GM06990 (cell line): ENCODE measurements at regions not wholly inside any gene's neighbourhood (a gene's known extent, or its start where the extent isn't known, plus 50 kb on each side); places are given as distances from the start of the nearest gene placed in this dataset.

Source experiments
- DNase-seq: peaks from one replicate; pipeline ENCODE4 v3.0.0-alpha.2; 2011; ENCODE audit not compliant: insufficient read length; ENCODE audit errors: extremely low read depth
- H3K27me3 ChIP-seq: replicated peaks from 2 replicates; pipeline ENCODE4 v1.6.0; 2011; ENCODE audit warnings: low read length; ENCODE audit not compliant: control insufficient read depth, insufficient read depth
- H3K36me3 ChIP-seq: 2 replicates; pipeline ENCODE4 v1.5.1; 2011; ENCODE audit warnings: low read length; ENCODE audit not compliant: control insufficient read depth, insufficient read depth
- H3K4me3 ChIP-seq: replicated peaks from 2 replicates; pipeline ENCODE4 v1.5.1; 2011; ENCODE audit warnings: low read depth, mild to moderate bottlenecking, control low read depth, low read length
- CTCF ChIP-seq: IDR thresholded peaks from 2 replicates; pipeline ENCODE4 v1.5.1; 2011; ENCODE audit warnings: low read length, control low read depth, mild to moderate bottlenecking, inconsistent platforms; ENCODE audit not compliant: insufficient read depth, poor library complexity, severe bottlenecking

GRCh38 chr17:33725675-33726271, 432.7 kb upstream of the ASIC2 start:
- TF ChIP-seq CTCF = peak; percentile 84
- Histone ChIP-seq H3K27me3 (no peaks in the 10 kb centered on the region; the same call in 1 of the 2 replicates), H3K4me3 (no peak overlapping the region), H3K36me3 (no peaks in the 10 kb centered on the region)
- no peak for DNase-seq

- DNase-seq = no peak
- Histone ChIP-seq H3K36me3 (no peaks in the 10 kb centered on the region), H3K27me3 (no peaks in the 10 kb centered on the region; the same call in 1 of the 2 replicates), H3K4me3 (no peak overlapping the region)
- no peak for TF ChIP-seq CTCF
Observed at GRCh38 chr17:33730131-33730530, 437.0 kb upstream of the ASIC2 start.

- Histone ChIP-seq H3K4me3 (no peak overlapping the region), H3K27me3 (no peaks in the 10 kb centered on the region; the same call in 1 of the 2 replicates), H3K36me3 (no peaks in the 10 kb centered on the region)
- no peak for TF ChIP-seq CTCF
- DNase-seq = no peak
Observed at GRCh38 chr17:33732116-33732515, 439.0 kb upstream of the ASIC2 start.

GRCh38 chr17:33739714-33740113, 446.6 kb upstream of the ASIC2 start:
- no peak for TF ChIP-seq CTCF
- no peaks in the 10 kb centered on the region for H3K36me3 ChIP-seq
- no peak for DNase-seq
- H3K27me3 ChIP-seq = no peaks in the 10 kb centered on the region; the same call in none of the 2 replicates
- H3K4me3 ChIP-seq = no peak overlapping the region

GRCh38 chr17:33745047-33745760, 452.1 kb upstream of the ASIC2 start:
- Histone ChIP-seq H3K36me3 (no peaks in the 10 kb centered on the region), H3K27me3 (peaks cover 1% of the 10 kb centered on the region; the same call in 1 of the 2 replicates), H3K4me3 (no peak overlapping the region)
- TF ChIP-seq CTCF = no peak
- DNase-seq = no peak
